Fibroblast of skin of abdomen (primary cell): ENCODE measurements at regions not wholly inside any gene's neighbourhood (a gene's known extent, or its start where the extent isn't known, plus 50 kb on each side); places are given as distances from the start of the nearest gene placed in this dataset.
A peak's percentile ranks its signal among the peaks of the same experiment; 100 is the strongest.

Source experiments
- DNase-seq: peaks from one replicate; pipeline ENCODE4 v3.0.0-alpha.2; 2013

- DNase-seq: no peak
Measured at GRCh38 chr22:27433585-27434190, 367.9 kb downstream of the MN1 start.

GRCh38 chr22:27434898-27435297, 366.7 kb downstream of the MN1 start:
- DNase-seq: no peak

DNA sequence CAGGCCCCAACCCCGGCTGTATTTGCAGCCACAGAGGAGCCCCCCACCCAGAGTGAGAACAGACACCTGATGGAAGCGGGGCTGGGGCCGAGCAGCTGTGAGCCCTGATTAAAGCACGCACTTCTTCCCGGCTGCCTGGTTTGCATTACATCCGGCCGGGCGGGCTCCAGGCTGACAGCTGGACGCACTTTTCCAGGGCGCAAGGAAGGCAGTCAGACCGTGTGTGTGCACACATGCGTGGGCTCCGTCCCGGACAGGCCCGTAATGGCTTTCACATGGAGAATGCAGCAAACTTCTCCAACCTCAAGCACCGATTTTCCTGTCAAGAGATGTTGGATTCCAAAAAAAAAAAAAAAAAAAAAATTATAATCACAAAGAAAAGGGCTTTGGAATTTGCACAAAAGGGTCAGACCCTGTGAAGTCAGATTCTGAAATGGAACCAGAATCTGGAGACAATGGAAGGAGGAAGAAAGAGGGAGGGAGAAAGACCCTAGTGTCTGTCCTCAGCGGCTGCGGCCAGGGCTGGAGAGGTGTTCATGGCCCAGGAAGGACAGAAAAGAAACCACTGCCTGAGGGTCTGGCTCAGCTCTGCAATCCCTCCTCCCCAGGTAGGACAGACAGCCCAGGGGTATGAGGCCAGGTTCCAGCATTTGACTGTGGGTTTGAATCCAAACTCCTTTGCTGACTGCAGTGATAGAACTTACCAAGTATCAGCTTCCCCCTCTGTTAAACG, 365.5 kb downstream of the MN1 start:
- DNase-seq: peak; percentile 82

- DNase-seq: no peak
Measured at GRCh38 chr22:27436591-27436990, 365.0 kb downstream of the MN1 start.

DNA sequence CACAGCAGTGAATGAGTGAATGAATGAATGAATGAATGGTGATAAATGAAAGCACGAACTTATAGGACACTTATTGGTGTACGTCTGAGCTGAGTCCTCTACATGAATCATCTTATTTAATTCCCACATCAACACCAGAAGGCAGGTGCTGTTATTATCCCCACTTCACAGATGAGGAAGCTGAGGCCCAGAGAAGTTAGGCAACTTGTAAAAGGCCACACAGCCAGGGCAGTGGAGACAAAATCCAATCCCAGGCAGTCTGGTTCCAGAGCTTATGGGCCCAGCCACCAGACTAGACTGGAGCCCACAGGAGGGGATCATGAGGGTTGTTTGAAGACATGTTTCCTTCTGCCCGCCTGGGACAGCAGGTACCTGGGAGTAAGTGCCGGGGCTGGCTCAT, 364.0 kb downstream of the MN1 start:
- DNase-seq: no peak

- DNase-seq: peak; percentile 39
Measured at GRCh38 chr22:27438271-27438980, 363.1 kb downstream of the MN1 start.

- DNase-seq: no peak
Measured at GRCh38 chr22:27439131-27439530, 362.4 kb downstream of the MN1 start.

DNA sequence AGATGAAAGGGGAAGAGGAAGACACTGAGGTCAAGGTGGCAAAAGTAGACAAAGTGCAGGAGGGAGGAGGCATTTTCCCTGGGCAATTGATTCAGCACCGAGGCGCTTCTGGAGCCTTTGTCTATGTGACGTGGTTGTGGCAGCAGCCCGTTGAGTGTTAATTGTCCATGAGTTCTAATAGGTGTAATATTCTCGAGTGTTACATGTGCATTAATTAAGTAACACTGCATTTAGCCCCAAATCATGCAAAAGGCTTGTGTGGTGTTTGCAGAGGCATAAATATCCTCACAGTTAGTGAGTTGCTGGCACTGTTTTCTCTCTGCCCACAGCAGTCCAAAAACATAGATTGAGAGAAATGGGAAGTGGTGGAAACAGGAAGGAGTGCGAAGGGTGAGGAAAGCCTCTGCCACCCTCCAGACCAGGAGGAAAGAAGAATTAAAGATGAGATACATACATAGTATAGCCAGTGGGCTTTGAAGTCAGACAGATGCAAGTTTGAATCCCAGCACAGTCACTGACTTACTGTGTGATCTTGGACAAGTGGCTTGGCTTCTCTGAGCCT, 361.2 kb downstream of the MN1 start:
- no peak for DNase-seq

DNA sequence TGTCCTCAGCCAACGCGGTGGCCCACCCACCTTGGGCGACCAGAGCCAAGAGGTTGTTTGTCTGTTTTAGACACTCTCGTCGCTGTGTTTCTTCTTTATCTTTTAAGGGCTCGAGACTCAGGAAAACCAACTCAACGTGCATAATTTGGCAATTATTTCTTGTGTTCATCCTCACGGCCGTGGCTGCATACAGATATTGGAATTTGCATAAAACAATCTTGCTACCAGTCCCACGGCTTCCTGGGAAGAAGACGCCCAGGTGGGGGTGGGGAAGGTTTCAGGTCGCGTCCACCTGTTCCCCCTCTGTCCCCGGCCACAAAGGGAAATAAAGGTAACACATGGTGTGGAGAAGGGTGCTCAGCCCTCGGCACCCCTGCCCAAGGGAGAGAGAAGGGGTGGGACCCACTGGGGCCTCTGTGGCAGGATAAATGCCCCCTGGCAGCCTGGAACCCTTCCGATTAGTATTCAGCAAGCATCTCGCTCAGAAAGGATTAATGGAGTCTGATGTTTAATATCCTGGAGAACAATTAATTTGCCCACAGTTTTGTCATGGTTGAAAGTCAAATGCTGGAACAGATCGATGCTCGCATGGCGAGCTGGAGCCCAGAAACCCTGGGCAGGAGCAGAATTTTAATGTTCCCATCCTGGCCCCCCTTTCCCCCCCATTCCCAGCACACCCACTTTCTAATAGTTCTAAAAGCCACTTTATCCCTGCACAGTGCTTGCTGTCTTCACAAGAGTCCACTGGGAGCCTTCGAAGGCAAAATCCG, 359.7 kb downstream of the MN1 start:
- no peak for DNase-seq

- no peak for DNase-seq
Measured at GRCh38 chr22:27443306-27443705, 358.2 kb downstream of the MN1 start.

DNA sequence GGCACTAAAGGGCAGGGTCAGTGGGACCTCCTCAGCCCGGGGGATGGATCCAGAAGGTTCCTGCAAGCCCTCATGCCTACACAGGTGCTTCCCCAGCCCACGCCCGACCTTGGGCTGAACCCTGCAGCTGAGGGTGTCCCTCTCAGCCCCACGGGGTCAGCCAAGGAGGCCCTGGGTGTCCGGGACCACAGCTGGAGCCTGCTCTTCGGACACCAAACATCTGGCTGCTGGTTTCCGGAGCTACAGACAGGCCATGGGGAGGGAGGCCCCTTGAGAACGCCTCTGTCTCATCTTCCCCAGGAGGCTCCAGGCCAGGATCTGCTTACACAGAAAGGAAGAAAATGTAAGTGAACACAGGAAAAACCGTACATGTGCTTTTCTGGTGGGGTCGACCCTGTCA, 355.7 kb downstream of the MN1 start:
- DNase-seq: no peak

DNA sequence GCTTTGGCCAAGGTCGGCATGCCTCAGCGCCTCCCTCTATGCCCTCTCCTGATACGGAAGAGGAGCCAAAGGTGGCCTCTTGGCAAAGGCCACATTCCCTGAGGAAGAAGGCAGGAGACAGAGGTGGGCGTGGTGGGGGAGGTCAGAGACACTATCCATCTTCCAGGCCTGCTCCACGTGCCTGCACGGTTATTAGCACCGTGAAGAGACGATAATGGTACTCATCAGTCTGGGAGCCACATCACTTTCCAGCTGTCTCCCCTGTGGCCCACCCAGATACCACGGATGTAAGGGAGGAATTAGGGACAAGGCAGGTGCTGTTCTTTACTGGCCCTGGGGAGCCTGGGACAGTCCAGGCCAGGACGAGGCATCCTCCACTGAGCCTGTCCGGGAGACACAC, 354.3 kb downstream of the MN1 start:
- DNase-seq: no peak

GRCh38 chr22:27450448-27450847, 351.1 kb downstream of the MN1 start:
- no peak for DNase-seq

DNA sequence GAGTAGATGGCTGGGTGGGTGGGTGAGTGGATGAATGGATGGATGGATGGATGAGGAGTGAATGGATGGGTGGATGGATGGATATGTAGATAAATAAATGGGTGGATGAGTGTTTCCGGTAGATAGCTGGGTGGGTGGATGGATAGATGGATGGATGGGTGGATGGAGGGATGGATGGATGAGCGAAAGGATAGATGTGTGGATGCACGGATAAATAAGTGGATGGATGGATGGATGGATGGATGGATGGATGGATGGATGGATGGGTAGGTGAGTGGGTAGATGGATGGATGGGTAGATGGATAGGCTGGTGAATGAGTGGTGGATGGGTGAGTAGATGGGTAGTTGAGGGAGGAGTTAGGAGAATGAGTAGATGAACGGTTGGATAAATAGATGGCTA, 349.3 kb downstream of the MN1 start:
- DNase-seq: no peak

DNA sequence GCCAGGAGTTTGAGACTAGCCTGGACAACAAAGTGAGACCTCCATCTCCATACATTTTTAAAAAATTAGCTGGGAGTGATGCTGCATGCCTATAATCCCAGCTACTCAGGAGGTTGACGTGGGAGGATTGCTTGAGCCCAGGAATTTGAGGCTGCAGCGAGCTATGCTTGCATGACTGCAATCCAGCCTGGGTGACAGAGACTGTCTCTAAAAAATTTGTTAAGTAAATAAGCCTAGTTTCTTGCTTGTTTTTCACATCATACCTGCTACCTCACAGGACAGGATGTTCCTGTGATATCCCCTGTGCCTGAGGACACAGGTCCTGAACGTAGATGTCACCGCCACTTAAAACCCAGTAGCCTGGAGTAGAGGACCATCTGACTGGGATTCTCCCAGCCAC, 348.6 kb downstream of the MN1 start:
- DNase-seq: no peak

DNA sequence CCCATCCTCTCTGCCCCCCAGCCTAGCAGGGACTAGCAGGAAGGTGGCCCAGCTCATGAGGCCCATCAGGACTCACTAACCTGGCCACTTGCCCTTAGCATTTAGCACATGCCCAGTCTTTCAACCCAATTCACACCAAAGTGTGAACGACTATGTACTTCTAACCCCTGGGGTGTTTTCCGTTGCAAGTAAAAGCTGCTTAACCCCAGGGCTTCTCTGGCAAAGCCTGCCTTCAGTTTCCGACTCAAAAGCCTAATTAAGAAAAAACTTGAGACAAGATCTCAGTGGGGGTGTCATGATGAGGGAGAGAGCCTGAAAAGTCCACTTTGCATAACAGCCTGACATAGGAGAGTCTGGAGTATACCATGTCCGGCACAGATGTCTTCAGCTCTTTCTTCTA, 347.8 kb downstream of the MN1 start:
- DNase-seq: no peak

DNA sequence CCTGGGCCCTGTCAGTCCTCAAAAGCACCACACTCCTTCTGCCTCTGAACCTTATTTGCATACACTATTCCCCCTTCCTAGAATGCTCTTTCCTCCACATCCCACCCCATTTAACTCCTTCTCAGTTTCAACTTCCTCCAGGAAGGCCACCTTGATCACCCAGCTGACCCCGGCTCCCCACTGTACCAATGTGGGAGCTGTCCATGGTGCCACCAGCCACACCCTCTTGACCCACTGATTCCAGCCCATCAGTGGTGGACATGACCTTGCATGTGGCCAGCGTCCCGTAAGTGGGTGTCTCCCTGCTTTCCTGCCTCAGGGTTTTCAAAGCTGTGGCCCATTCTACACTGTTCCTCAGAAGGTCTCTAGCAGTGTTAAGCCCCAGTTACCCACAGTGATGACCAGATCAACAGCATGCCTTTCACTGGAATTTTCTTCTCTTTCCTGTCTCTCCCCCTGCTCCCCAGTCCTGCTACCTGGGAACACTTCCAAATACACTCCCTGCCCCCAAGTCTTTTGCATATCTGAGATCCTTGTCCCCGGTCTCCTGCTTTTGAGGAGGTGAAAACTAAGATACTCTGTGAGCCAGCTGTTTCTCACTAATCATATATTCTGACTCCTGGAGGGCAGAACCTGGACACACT, 346.6 kb downstream of the MN1 start:
- peak; percentile 72 for DNase-seq

GRCh38 chr22:27455526-27455925, 346.0 kb downstream of the MN1 start:
- peak; percentile 72 for DNase-seq

GRCh38 chr22:27456696-27457503, 344.7 kb downstream of the MN1 start:
- peak; percentile 96 for DNase-seq

GRCh38 chr22:27459999-27460398, 341.6 kb downstream of the MN1 start:
- no peak for DNase-seq

- peak; percentile 74 for DNase-seq
Measured at GRCh38 chr22:27460591-27461347, 340.8 kb downstream of the MN1 start.
